SK-N-SH (cell line): ENCODE measurements at regions not wholly inside any gene's neighbourhood (a gene's known extent, or its start where the extent isn't known, plus 50 kb on each side); places are given as distances from the start of the nearest gene placed in this dataset.

ENCODE experiments used
- CTCF ChIA-PET: fragments of 300-600, 350-600 bp; formaldehyde crosslinking; extraction: SDS; loops from one replicate; lab custom pipeline; 2021; lab: Yijun Ruan, JAX
- POLR2A ChIA-PET: fragments of 350-600 bp; sonication (Branson Sonifier 250); formaldehyde crosslinking; extraction: SDS; loops from one replicate; lab custom pipeline; 2020; ENCODE audit warnings: antibody characterized with exemption, inconsistent platforms; lab: Yijun Ruan, JAX
- DNase-seq: peaks from one replicate; pipeline ENCODE4 v3.0.0; 2012
- H2AFZ ChIP-seq: fragments of 200-600 bp; sonication (generic); 2 replicates; pipeline ENCODE4 v1.8.1; 2016; ENCODE audit warnings: antibody characterized with exemption, mild to moderate bottlenecking, low read depth
- H3F3A ChIP-seq: fragments of 200-600 bp; sonication (generic); replicated peaks from 2 replicates; pipeline ENCODE3; 2016; ENCODE audit warnings: antibody characterized with exemption, mild to moderate bottlenecking; ENCODE audit not compliant: insufficient read depth
- H3K27ac ChIP-seq, 2 experiments: fragments of 200-500 bp in 1 of 2; fragments of 200-600 bp in 1 of 2; sonication (Bioruptor generic) in 1 of 2; sonication (generic), shearing (Covaris generic) in 1 of 2; 2 replicates each; pipeline versions ENCODE4 v1.5.1 to v1.6.1; 2014 to 2016; ENCODE audit warnings: low read depth in 2 of 2, inconsistent platforms in 1 of 2, low read length in 1 of 2, mild to moderate bottlenecking in 1 of 2, mixed read lengths in 1 of 2
- H3K27me3 ChIP-seq: fragments of 200-600 bp; sonication (generic), shearing (Covaris generic); 2 replicates; pipeline ENCODE4 v1.6.1; 2016; ENCODE audit warnings: mixed run types; ENCODE audit not compliant: insufficient read depth
- H3K36me3 ChIP-seq, 2 experiments: fragments of 200-500 bp in 1 of 2; fragments of 200-600 bp in 1 of 2; sonication (Bioruptor generic) in 1 of 2; sonication (generic) in 1 of 2; replicated peaks in 1 of 2; 2 replicates each; pipeline versions ENCODE3 to v1.5.1; 2014 to 2016; ENCODE audit warnings: low read length in 1 of 2, mild to moderate bottlenecking in 1 of 2; ENCODE audit not compliant: insufficient read depth in 2 of 2, control insufficient read depth in 1 of 2
- H3K4me1 ChIP-seq, 2 experiments: fragments of 200-500 bp in 1 of 2; fragments of 200-600 bp in 1 of 2; sonication (Bioruptor generic) in 1 of 2; sonication (generic), shearing (Covaris generic) in 1 of 2; 2 replicates each; pipeline versions ENCODE4 v1.5.1 to v1.6.1; 2014 to 2016; ENCODE audit warnings: low read depth in 1 of 2, low read length in 1 of 2, mixed run types in 1 of 2; ENCODE audit not compliant: insufficient read depth in 2 of 2, control insufficient read depth in 1 of 2
- H3K4me2 ChIP-seq: fragments of 200-600 bp; sonication (generic), shearing (Covaris generic); 2 replicates; pipeline ENCODE4 v1.6.1; 2017; ENCODE audit warnings: mixed run types
- H3K4me3 ChIP-seq, 2 experiments: fragments of 200-500 bp in 1 of 2; fragments of 200-600 bp in 1 of 2; sonication (Bioruptor generic) in 1 of 2; sonication (generic), shearing (Covaris generic) in 1 of 2; 2 replicates each; pipeline versions ENCODE4 v1.5.1 to v1.8.1; 2014 to 2016; ENCODE audit warnings: low read depth in 2 of 2, inconsistent platforms in 1 of 2, low read length in 1 of 2, mild to moderate bottlenecking in 1 of 2, mixed read lengths in 1 of 2, moderate library complexity in 1 of 2
- H3K79me2 ChIP-seq: fragments of 200-600 bp; sonication (generic); 2 replicates; pipeline ENCODE4 v1.8.1; 2017; ENCODE audit warnings: mild to moderate bottlenecking; ENCODE audit not compliant: insufficient read depth
- H3K9ac ChIP-seq: fragments of 200-600 bp; sonication (generic); 2 replicates; pipeline ENCODE4 v1.6.1; 2017; ENCODE audit warnings: mixed run types
- H3K9me2 ChIP-seq: fragments of 200-600 bp; sonication (generic); 2 replicates; pipeline ENCODE4 v1.6.1; 2017; ENCODE audit warnings: mixed run types
- H3K9me3 ChIP-seq: fragments of 200-600 bp; sonication (generic); 2 replicates; pipeline ENCODE4 v1.6.1; 2017; ENCODE audit warnings: mixed run types, mild to moderate bottlenecking, moderate library complexity
- H4K20me1 ChIP-seq: fragments of 200-600 bp; sonication (generic); 2 replicates; pipeline ENCODE4 v1.6.1; 2017; ENCODE audit warnings: mild to moderate bottlenecking, mixed run types; ENCODE audit not compliant: insufficient read depth
- ELF1 ChIP-seq: IDR thresholded peaks from 2 replicates; pipeline ENCODE4 v1.4.0; 2012
- EP300 ChIP-seq, 2 experiments: IDR thresholded peaks; 2 replicates each; pipeline versions ENCODE4 v1.4.0 to v1.6.1; 2012; ENCODE audit warnings: borderline replicate concordance in 1 of 2, low read depth in 1 of 2, low read length in 1 of 2
- EZH2phosphoT487 ChIP-seq: fragments of 200-600 bp; sonication (generic); IDR thresholded peaks from 2 replicates; pipeline ENCODE4 v1.6.1; 2017; ENCODE audit warnings: low read depth, mixed run types, mild to moderate bottlenecking, antibody characterized with exemption, moderate library complexity, borderline replicate concordance
- FOSL2 ChIP-seq: IDR thresholded peaks from 2 replicates; pipeline ENCODE4 v1.4.0; 2012; ENCODE audit warnings: low read depth, mild to moderate bottlenecking, moderate library complexity, borderline replicate concordance
- FOXJ3 ChIP-seq: sonication (generic); formaldehyde crosslinking; IDR thresholded peaks from 2 replicates; pipeline ENCODE4 v1.5.1; 2020; ENCODE audit warnings: mild to moderate bottlenecking, missing genetic modification reagents
- FOXM1 ChIP-seq: IDR thresholded peaks from 2 replicates; pipeline ENCODE4 v1.4.0; 2012; ENCODE audit warnings: low read depth, mild to moderate bottlenecking
- GATA2 ChIP-seq: sonication (generic); formaldehyde crosslinking; IDR thresholded peaks from 2 replicates; pipeline ENCODE4 v1.5.0; 2020; ENCODE audit warnings: mild to moderate bottlenecking, missing genetic modification reagents
- MEF2A ChIP-seq: IDR thresholded peaks from 2 replicates; pipeline ENCODE4 v1.4.0; 2012; ENCODE audit warnings: low read depth, borderline replicate concordance
- MXI1 ChIP-seq: IDR thresholded peaks from 2 replicates; pipeline ENCODE4 v1.6.1; 2012; ENCODE audit warnings: mild to moderate bottlenecking, low read depth, low read length, improper control_type of control experiment
- NRF1 ChIP-seq: IDR thresholded peaks from 2 replicates; pipeline ENCODE4 v1.6.1; 2012; ENCODE audit warnings: low read depth, mild to moderate bottlenecking, low read length
- POLR2AphosphoS5 ChIP-seq: IDR thresholded peaks from 2 replicates; pipeline ENCODE4 v1.6.1; 2012; ENCODE audit warnings: low read depth, low read length
- RXRA ChIP-seq: IDR thresholded peaks from 2 replicates; pipeline ENCODE4 v1.4.0; 2012; ENCODE audit warnings: low read depth, mild to moderate bottlenecking, borderline replicate concordance
- SIN3A ChIP-seq: IDR thresholded peaks from 2 replicates; pipeline ENCODE4 v1.6.1; 2012; ENCODE audit warnings: low read depth, mild to moderate bottlenecking, low read length, moderate library complexity, borderline replicate concordance
- TAF1 ChIP-seq: IDR thresholded peaks from 2 replicates; pipeline ENCODE4 v1.6.1; 2012; ENCODE audit warnings: low read depth, mild to moderate bottlenecking, low read length, moderate library complexity, borderline replicate concordance
- WGBS: methylation state at CpG from one replicate; pipeline ENCODE4 v1.1.6; 2017; ENCODE audit warnings: low lambda C conversion rate; 5-methylcytosine and 5-hydroxymethylcytosine counted together
- TF ChIP-seq, protein P1 (sequence below): IDR thresholded peaks from 2 replicates; pipeline ENCODE4 v1.6.1; 2012; ENCODE audit warnings: mild to moderate bottlenecking, low read depth, low read length, moderate library complexity
- TF ChIP-seq, protein P2 (sequence below): IDR thresholded peaks from 2 replicates; pipeline ENCODE4 v1.4.0; 2012; ENCODE audit warnings: low read depth, borderline replicate concordance
- TF ChIP-seq, protein P3 (sequence below): IDR thresholded peaks from 2 replicates; pipeline ENCODE4; 2012
- TF ChIP-seq, protein P4 (sequence below): fragments of 200-600 bp; sonication (generic); IDR thresholded peaks from 2 replicates; pipeline ENCODE4 v1.6.1; 2017; ENCODE audit warnings: antibody characterized with exemption, mild to moderate bottlenecking, moderate library complexity

DNA sequence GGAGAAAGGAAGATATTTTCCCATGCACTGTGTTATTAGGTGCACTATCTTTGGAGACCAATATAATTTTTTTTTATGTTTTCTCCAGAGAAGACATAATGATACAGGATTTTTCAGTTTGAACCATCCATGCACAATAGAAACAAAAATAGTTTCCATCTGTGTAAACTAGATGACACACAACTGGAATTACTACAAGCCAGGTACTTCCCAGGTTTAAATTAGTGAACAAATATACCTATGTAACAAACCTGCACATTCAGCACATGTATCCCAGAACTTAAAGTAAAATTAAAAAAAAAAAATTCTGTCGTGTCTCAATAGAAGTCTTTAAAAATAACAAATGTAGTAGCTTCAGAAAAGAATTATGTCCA is 1616.8 kb upstream of the ACVR2A start (continued):
- TF ChIP-seq, protein P1, sequence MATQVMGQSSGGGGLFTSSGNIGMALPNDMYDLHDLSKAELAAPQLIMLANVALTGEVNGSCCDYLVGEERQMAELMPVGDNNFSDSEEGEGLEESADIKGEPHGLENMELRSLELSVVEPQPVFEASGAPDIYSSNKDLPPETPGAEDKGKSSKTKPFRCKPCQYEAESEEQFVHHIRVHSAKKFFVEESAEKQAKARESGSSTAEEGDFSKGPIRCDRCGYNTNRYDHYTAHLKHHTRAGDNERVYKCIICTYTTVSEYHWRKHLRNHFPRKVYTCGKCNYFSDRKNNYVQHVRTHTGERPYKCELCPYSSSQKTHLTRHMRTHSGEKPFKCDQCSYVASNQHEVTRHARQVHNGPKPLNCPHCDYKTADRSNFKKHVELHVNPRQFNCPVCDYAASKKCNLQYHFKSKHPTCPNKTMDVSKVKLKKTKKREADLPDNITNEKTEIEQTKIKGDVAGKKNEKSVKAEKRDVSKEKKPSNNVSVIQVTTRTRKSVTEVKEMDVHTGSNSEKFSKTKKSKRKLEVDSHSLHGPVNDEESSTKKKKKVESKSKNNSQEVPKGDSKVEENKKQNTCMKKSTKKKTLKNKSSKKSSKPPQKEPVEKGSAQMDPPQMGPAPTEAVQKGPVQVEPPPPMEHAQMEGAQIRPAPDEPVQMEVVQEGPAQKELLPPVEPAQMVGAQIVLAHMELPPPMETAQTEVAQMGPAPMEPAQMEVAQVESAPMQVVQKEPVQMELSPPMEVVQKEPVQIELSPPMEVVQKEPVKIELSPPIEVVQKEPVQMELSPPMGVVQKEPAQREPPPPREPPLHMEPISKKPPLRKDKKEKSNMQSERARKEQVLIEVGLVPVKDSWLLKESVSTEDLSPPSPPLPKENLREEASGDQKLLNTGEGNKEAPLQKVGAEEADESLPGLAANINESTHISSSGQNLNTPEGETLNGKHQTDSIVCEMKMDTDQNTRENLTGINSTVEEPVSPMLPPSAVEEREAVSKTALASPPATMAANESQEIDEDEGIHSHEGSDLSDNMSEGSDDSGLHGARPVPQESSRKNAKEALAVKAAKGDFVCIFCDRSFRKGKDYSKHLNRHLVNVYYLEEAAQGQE: no peak
- TF ChIP-seq EP300 (IDR thresholded peaks at IDR 0.05; ENCODE audit: borderline replicate concordance in 1 of 2, low read depth in 1 of 2, low read length in 1 of 2) (no peak), FOXM1 (no peak), FOSL2 (no peak), MEF2A (no peak), SIN3A (no peak), RXRA (no peak), MXI1 (no peak), ELF1 (no peak)
- TF ChIP-seq, protein P2, sequence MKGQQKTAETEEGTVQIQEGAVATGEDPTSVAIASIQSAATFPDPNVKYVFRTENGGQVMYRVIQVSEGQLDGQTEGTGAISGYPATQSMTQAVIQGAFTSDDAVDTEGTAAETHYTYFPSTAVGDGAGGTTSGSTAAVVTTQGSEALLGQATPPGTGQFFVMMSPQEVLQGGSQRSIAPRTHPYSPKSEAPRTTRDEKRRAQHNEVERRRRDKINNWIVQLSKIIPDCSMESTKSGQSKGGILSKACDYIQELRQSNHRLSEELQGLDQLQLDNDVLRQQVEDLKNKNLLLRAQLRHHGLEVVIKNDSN: no peak

DNA sequence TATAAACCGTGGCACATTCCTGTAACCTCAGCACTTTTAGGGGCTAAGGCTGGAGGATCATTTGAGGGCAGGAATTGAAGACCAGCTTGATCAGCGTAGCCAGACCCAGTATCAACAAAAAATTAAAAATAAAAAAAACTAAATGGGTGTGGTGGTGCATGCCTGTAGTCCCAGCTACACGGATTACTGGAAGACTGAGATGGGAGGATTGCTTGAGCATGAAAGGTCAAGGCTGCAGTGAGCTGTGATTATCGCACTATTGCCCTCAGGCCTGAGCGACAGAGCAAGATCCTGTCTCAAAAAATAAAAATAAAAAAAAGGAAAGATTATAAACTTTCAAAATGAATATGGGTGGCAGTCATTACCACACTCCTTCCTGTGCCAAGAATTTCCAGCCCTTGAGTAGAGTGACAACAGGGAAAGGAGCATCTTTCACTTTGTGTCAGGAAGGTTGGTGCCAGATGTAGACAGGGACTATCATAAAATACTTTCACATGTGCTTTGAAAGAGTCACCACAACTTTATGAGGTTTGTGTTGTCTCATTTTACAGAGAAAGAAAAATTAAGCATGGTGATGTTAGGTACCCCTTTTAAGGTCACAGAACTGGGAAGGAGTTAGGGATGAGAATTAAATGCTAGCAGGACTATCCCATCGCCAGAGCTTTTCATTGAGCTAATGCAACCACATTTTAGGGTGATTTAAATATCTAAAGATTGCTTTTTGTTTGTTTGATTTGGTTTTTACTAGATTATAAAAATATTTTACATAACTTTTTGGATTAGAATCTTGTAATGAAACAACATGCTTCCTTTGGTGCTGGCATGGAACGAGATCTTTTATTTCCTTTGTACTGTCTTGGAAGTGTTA is 1617.4 kb upstream of the ACVR2A start:
- POLR2A ChIA-PET: no interaction called here
- no peak overlapping the region for H2AFZ ChIP-seq

More for the DNA sequence above, 1617.4 kb upstream of the ACVR2A start:
- no peak overlapping the region for H3K4me2 ChIP-seq
- WGBS: 68% methylated on average over 7 of the region's 7 CpGs
- H3K27me3 ChIP-seq: no peaks in the 10 kb centered on the region
- H3K4me3 ChIP-seq: no peak overlapping the region
- no peaks in the 10 kb centered on the region for H3K79me2 ChIP-seq
- DNase-seq: no peak
- CTCF ChIA-PET: interaction anchor here (1.1 kb wide), 1 partner anchor 214 kb away, joined by 3 read pairs; no protein-coding TSS in a partner anchor
- no peak overlapping the region for H3K9ac ChIP-seq
- no peaks in the 10 kb centered on the region for H3K9me2 ChIP-seq
- TF ChIP-seq, protein P3, sequence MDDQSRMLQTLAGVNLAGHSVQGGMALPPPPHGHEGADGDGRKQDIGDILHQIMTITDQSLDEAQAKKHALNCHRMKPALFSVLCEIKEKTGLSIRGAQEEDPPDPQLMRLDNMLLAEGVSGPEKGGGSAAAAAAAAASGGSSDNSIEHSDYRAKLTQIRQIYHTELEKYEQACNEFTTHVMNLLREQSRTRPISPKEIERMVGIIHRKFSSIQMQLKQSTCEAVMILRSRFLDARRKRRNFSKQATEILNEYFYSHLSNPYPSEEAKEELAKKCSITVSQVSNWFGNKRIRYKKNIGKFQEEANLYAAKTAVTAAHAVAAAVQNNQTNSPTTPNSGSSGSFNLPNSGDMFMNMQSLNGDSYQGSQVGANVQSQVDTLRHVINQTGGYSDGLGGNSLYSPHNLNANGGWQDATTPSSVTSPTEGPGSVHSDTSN: no peak
- TF ChIP-seq, protein P4, sequence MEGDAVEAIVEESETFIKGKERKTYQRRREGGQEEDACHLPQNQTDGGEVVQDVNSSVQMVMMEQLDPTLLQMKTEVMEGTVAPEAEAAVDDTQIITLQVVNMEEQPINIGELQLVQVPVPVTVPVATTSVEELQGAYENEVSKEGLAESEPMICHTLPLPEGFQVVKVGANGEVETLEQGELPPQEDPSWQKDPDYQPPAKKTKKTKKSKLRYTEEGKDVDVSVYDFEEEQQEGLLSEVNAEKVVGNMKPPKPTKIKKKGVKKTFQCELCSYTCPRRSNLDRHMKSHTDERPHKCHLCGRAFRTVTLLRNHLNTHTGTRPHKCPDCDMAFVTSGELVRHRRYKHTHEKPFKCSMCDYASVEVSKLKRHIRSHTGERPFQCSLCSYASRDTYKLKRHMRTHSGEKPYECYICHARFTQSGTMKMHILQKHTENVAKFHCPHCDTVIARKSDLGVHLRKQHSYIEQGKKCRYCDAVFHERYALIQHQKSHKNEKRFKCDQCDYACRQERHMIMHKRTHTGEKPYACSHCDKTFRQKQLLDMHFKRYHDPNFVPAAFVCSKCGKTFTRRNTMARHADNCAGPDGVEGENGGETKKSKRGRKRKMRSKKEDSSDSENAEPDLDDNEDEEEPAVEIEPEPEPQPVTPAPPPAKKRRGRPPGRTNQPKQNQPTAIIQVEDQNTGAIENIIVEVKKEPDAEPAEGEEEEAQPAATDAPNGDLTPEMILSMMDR: no peak
- TF ChIP-seq TAF1 (no peak), GATA2 (CRISPR knock-in tag) (no peak), NRF1 (no peak), POLR2AphosphoS5 (no peak), EZH2phosphoT487 (no peak), FOXJ3 (CRISPR knock-in tag) (no peak)
- no peaks in the 10 kb centered on the region for H4K20me1 ChIP-seq
- H3K36me3 ChIP-seq: no peaks in the 10 kb centered on the region
- H3K4me1 ChIP-seq: no peaks in the 10 kb centered on the region
- no peaks in the 10 kb centered on the region for H3F3A ChIP-seq
- no peaks in the 10 kb centered on the region for H3K9me3 ChIP-seq
- no peak overlapping the region for H3K27ac ChIP-seq
